Head of caudate nucleus (tissue), 42 donors: ENCODE measurements at regions not wholly inside any gene's neighbourhood (a gene's known extent, or its start where the extent isn't known, plus 50 kb on each side); places are given as distances from the start of the nearest gene placed in this dataset.

Experiments
- DNase-seq, 42 donors: peaks; one replicate each; pipeline versions ENCODE4 v3.0.0 to v3.0.0-alpha.2; 2020 to 2021; ENCODE audit warnings: mixed read lengths in 7 of 42
- intact Hi-C: fragments of 100-400 bp; cut with DNase I; formaldehyde crosslinking; loops from one replicate; pipeline ENCODE4 v1.15.0; 2022

DNA sequence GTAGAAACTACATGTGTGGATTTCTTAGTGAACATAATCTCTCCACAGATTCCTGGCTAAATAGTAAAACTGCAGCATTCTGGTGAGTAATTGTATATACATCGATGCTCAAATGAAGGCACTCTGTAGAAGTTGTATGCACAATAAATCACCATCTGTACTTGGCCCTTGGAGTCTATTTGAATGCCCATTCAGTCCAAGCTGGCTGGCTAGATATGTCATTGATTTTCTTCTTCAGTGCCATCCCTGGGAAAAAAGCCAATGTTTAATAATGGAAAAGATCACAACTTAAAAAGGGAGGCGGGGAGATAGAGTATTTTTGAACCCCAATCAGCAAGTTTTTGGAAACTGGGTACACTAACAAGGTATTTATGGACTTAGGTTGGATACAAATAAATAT is 381.0 kb upstream of the TEX13C start:
- intact Hi-C loops: no loop called here
- DNase-seq: no peak

DNA sequence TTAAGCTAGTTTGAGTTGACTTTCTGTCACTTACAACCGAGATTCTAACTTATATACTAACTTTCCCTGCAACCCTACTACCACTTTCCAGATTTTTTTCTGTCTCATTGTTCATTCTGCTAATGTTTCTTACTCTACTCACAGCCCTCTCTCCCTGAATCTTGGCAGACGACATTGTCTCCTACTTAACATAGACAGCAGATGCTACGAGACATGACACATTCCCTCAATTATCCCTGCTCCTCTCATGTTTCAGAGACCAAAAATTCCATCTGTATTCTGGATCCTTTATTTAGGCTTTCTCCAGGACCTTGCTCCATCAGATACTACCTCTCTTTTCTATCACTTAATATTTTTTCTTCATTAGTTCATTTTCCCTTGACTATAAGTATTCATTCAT is 379.1 kb upstream of the TEX13C start:
- DNase-seq: no peak
- intact Hi-C loops: no loop called here

DNA sequence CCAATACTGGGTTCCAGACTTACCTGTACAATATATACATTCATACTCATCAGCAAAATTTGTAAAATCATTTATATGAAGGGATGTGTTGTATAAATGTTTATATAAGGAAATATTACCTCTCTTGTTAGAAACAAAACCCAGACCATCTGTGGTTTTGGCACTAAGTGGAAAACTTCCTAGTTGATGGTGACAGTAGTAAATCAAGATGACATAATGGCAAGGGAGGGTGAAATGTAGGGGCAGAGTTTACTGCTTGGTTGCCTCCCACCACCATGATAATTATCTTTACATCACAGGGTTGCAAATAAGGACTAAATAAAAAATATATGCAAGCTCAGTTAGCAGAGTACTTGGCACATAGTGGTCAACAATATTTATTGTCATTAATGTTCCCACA is 365.3 kb upstream of the TEX13C start:
- no peak for DNase-seq
- intact Hi-C loops: no loop called here

DNA sequence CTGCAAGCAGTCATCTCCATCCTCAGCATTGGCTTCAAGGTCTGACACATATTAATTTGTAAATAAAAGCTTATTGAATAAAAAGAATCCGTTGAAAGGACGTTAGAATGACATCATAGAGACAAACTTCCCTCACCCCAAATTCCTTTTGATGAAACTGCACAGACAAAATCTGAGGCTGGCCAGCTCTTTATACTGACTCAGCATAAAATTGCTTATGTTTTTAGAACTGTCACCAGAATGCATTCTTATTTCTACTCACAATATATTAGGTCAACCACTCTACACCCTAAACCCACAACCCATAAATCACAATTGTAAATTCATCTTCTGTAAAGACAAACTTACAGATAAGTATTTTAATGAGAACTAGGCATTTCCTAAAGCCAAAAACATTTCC is 359.2 kb upstream of the TEX13C start:
- intact Hi-C loops: no loop called here
- DNase-seq: no peak

DNA sequence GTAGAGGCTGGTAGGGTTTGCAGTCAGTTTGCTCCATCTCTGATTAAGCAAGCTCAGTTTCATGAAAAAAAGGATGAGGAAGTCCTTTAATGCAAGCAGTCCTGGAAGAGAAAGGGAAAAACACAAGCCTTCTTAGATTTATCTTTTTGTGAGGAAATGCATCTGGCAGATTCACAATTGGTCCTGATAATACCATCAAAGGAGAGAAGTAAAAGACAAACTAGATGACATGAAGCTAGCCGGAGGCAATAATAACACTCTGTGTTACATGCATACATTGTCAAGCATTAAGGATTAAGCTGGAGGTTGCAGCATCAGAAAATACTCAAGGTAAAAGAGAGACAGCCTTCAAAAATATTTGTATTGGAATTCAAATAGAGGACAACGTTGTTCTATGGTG is 356.0 kb upstream of the TEX13C start, which contains the start of gene TENM1:
Gene TENM1 (minus strand): TSS at position 101 of the 400 bp plus-strand sequence.
- intact Hi-C loops: no loop called here
- no peak for DNase-seq

DNA sequence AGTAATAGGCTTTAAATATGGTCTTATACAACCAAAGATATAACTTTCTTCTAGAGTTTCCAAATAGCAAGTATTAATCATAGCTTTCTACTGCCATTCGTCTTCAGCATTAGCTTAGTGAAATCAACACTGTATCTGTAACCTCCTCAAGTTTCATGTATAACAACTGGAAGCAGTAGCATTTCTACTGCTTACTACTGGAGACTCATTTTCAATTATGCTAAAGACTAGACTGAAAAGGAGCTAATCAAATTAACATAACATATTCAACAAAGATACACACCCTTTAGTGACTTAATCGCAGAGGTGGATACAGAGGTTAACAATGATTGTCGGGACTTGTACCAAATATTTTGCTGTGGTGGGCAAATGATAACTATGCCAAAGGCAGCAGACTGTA is 344.2 kb upstream of the TEX13C start:
- no peak for DNase-seq
- intact Hi-C loops: no loop called here

DNA sequence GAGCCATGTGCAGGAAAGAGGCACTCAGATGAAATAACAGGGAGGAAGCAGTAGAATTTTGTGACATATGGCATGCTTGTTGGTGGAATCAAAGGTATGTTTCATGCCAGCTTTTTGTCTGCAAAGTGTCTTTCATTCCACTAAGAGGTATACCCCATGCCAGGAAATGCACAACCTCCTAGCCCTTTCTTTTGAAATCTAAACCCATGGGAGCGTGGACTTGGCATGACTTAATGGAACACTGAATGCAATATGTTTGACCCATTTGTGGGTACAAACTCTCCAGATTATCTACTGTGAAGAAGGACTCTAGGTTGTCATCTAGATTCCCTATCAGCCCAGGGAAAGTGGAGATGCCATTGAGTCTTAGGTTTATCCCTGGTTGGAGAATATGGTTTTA is 338.3 kb upstream of the TEX13C start:
- intact Hi-C loops: no loop called here

DNA sequence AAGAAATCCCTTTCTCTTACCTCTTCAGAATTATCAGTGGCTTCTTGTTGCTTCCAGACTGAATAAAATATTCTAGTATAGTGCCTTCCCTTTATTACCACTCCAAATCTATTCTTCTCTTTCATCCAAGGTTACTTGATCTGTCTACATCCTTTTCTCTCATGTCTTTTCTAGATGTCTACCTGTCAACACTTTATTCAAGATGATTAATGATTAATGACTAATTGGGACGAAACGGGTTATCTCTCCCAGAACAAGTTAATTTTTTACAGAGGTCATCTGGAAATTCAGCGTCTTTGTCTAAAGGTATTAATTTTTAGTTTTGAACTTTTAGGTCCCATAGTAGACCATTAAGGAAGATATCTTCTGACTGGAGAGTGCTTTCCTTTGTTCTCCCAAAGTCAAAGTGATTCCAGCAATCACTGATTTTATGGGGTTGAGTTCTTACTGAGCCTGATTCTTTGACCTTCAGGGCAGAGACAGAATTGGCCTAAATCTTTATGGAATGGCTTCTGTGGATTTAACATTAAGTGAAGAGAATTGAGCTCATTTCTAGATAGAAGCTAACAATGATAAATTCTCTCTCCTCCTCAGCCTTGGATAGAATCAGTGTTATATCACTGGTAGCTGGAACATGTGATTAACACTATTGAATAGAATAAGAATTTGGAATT is 335.4 kb upstream of the TEX13C start:
- intact Hi-C loops: no loop called here
- DNase-seq: no peak

More for the DNA sequence above, 338.3 kb upstream of the TEX13C start:
- DNase-seq: no peak

DNA sequence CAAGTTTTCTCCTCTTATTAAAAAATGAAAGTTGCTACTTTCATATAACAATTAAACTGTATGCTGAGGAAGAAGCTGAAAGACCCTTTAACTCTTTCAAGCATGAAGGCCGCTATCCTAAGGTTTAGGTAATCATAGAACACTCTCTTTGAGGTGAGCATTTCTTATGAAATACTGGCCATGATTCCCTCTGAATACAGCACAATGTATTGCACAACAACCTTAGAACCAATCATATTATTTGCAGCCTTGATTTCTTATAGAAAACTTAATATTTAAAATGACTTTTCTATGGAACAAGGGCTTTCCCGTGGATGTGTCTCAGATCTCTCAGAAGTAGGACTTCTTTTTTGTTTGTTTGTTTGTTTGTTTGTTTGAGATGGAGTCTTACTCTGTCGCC is 333.4 kb upstream of the TEX13C start:
- intact Hi-C loops: no loop called here
- DNase-seq: no peak

DNA sequence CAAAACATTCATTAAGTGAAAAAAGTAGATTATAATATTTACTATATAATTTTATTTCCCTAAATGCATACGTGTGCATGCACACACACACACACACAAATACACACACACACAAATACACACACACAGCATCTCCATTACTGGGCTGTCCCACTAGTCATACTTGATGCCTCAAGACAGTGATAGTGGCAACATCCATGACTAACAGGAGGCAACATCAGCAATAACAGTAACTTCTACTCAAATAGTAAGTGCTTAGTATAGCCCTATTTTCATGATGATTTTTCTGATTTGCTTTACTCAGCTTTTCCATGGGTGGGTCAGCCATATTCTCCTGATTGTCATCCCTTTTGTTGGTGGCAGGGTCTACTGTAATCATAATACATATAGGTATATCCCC is 325.9 kb upstream of the TEX13C start:
- DNase-seq: no peak
- intact Hi-C loops: no loop called here

DNA sequence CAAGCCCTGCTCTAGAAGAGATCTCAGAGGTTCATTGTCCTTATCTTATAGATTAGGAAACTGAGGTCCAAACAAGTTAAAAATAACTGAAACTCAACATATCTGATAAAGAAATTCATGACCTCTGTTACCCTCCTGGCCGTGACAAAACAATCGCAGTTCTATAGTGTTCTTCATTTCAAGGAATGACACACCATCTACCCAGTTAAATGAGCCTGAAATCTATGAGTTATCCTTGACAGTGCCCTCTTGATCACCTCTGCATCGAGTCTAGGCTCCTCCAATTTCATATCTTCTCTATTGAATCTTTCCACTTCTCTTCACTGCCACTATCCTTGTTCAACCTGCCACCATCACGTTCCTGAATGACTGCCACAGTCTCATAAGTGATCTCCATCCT is 325.3 kb upstream of the TEX13C start:
- DNase-seq: no peak
- intact Hi-C loops: no loop called here

DNA sequence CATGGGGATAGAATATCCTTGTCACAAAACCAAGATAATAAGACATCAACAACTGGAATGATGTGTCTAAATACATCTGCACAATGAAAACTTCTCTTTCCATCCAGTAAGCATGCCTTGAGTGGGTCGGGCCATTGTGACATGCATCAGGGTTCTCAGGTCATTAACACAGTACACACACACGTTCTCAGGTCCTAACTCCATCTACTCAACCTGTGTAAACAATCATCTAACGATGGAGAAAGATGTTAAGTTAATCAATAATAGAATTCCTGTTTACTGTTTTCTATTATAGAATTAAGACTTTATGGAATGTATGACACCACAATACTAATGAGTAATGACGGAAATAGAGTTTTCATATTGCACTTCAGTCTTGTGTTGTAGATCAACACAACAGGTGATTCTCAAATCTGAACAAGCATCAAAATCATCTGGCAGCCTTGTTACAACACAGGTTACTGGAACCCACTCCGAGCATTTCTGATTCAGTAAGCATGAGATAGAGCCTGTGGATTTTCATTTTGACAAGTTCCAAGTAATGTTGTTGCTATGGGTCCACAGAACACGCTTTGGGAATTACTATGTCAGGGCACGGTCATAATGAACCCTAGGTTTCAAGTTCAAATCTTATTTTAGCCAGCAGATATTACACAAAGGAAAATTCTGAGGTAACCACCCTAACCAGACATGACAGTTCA is 315.8 kb upstream of the TEX13C start:
- intact Hi-C loops: no loop called here
- no peak for DNase-seq

DNA sequence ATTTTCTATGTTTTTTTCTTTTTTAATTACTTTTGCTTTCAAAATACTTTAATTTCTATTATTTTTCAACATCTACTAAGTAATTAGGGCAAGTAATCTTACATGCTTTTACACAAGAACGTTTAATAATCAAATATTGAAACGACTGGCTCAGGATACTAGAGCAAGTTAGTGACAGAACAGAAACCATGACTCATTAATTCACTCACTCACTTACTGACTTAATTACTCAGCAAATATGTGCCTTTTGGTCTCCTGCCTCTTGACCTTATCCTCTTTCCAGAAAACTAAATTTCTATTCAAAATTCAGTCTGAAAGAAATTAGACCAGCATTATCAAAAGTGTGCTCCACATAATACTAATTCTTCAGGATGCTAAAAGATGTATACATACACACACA is 314.9 kb upstream of the TEX13C start:
- no peak for DNase-seq
- intact Hi-C loops: no loop called here

DNA sequence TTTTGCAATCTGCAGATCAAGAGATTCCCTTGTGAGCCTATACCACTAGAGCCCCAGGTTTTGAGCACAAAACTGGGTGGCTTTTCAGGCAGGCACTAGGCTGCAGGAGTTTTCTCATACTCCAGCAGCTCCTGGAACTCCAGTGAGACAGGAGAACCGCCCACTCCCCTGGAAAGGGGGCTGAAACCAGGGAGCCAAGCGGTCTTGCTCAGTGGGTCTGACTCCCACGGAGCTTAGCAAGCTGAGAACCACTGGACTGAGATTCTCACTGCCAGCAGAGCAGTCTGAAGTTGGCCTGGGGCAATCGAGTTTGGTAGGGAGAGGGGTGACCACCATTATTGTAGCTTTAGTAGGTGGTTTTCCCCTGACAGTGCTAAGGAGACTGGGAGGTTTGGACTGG is 313.8 kb upstream of the TEX13C start:
- no peak for DNase-seq
- intact Hi-C loops: no loop called here

DNA sequence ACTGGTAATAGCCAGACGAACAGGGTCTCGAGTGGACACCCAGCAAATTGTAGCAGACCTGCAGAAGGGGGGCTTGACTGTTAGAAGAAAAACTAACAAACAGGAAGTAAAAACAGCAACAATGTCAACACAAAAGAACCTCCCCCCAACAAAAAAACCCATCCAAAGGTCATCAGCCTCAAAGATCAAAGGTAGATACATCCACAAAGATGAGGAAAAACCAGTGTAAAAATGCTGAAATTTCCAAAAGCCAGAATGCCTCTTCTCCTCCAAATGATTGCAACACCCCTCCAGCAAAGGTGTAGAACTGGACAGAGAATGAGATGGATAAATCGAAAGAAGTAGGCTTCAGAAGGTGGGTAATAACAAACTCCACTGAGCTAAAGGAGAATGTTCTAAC is 313.0 kb upstream of the TEX13C start:
- intact Hi-C loops: no loop called here
- no peak for DNase-seq

DNA sequence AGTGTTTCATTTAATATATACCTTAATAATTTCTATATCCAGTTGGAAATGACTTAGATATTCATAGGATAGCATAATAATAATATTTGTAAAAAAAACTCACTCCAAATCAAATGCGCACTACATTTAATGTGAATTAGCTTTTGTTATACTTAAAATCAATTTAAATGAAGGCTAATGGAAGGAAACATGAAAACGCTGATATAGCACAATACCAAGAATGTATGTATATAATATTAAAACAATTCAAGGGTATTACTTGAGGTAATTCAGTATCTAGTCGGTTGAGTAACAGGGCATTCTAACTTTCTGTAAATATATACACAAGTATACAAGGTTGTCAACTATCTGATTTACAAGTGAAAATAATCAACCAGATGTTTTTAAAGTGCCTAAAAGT is 307.1 kb upstream of the TEX13C start:
- DNase-seq: no peak
- intact Hi-C loops: no loop called here

DNA sequence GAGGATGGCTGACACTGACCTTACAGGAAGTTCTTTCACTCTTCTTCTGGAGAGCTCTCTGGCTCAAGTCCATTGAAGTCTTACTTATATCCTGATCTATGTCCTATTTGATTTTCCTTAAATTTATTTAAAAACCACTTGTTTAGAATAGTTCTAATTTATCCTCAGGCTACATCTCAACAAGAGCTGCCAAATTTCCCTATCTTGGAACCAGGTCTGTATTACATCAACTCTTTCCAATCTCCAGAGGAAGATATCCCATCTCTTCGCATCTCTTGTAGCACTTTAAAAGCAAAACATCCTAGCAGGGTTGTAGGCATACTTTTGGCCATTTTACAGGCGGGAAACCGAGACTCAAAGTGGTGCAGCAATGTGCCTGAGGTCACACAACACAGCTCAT is 290.5 kb upstream of the TEX13C start:
- no peak for DNase-seq
- intact Hi-C loops: no loop called here
